H1 (cell line): ENCODE measurements at regions not wholly inside any gene's neighbourhood (a gene's known extent, or its start where the extent isn't known, plus 50 kb on each side); places are given as distances from the start of the nearest gene placed in this dataset.

ENCODE experiments used
- CTCF ChIA-PET: fragments of 300-600 bp; sonication (Branson Sonifier 250); formaldehyde crosslinking; loops from one replicate; lab custom pipeline; 2021; ENCODE audit not compliant: partially characterized antibody; lab: Charles Lee
- POLR2A ChIA-PET: fragments of 300-600 bp; sonication (Branson Sonifier 250); formaldehyde crosslinking; loops from one replicate; lab custom pipeline; 2021; ENCODE audit warnings: inconsistent platforms; ENCODE audit not compliant: partially characterized antibody; lab: Charles Lee
- DNase-seq, 2 experiments: peaks; one replicate each; pipeline versions ENCODE4 v3.0.0 to v3.0.0-alpha.2; 2010 to 2022; ENCODE audit warnings: low spot score in 2 of 2, low read depth in 1 of 2, mixed read lengths in 1 of 2
- FAIRE-seq: peaks from 2 replicates; lab custom pipeline; 2011; peaks lifted over from hg19 to GRCh38; lab: Jason Lieb, UNC
- H2AFZ ChIP-seq: 2 replicates; pipeline ENCODE4 v1.8.1; 2012; ENCODE audit warnings: low read length, inconsistent platforms
- H2AK5ac ChIP-seq: 2 replicates; pipeline ENCODE4 v1.6.1; 2013; ENCODE audit warnings: low read depth, low read length
- H2BK120ac ChIP-seq: replicated peaks from 2 replicates; pipeline ENCODE3; 2013; ENCODE audit warnings: low read depth, low read length, inconsistent platforms
- H2BK12ac ChIP-seq: 2 replicates; pipeline ENCODE4 v1.6.1; 2013; ENCODE audit warnings: low read depth, low read length
- H2BK15ac ChIP-seq: 2 replicates; pipeline ENCODE4 v1.6.1; 2013; ENCODE audit warnings: low read length
- H2BK20ac ChIP-seq: 2 replicates; pipeline ENCODE4 v1.6.1; 2013; ENCODE audit warnings: low read length
- H2BK5ac ChIP-seq: 2 replicates; pipeline ENCODE4 v1.6.1; 2013; ENCODE audit warnings: low read depth, low read length
- H3K14ac ChIP-seq: 2 replicates; pipeline ENCODE4 v1.6.1; 2013; ENCODE audit warnings: inconsistent platforms; ENCODE audit not compliant: insufficient read length
- H3K18ac ChIP-seq: 2 replicates; pipeline ENCODE4 v1.6.1; 2013; ENCODE audit warnings: low read length; ENCODE audit errors: extremely low read depth
- H3K23ac ChIP-seq: 2 replicates; pipeline ENCODE4 v1.6.1; 2013; ENCODE audit warnings: inconsistent platforms; ENCODE audit not compliant: insufficient read length
- H3K23me2 ChIP-seq: 2 replicates; pipeline ENCODE4 v1.6.1; 2013; ENCODE audit warnings: low read depth, low read length
- H3K27ac ChIP-seq: 2 replicates; pipeline ENCODE4 v1.6.1; 2011; ENCODE audit warnings: low read depth, low read length, inconsistent platforms
- H3K27me3 ChIP-seq, 4 experiments: replicated peaks in 1 of 4; 1 replicate in 1 of 4; 2 replicates in 3 of 4; pipeline versions ENCODE4 v1.6.1 to v1.8.1; 2011 to 2013; ENCODE audit warnings: low read length in 3 of 4, mild to moderate bottlenecking in 3 of 4, inconsistent platforms in 2 of 4, mixed read lengths in 2 of 4, moderate library complexity in 1 of 4; ENCODE audit not compliant: control insufficient read depth in 3 of 4, insufficient read depth in 3 of 4; ENCODE audit errors: extremely low read depth in 1 of 4
- H3K36me3 ChIP-seq, 4 experiments: 2 replicates each; pipeline versions ENCODE4 v1.6.1 to v1.8.1; 2011 to 2013; ENCODE audit warnings: mild to moderate bottlenecking in 4 of 4, low read length in 3 of 4, moderate library complexity in 2 of 4, control low read depth in 1 of 4, inconsistent platforms in 1 of 4; ENCODE audit not compliant: insufficient read depth in 4 of 4, control insufficient read depth in 2 of 4
- H3K4ac ChIP-seq: replicated peaks from 2 replicates; pipeline ENCODE3; 2013; ENCODE audit warnings: low read length, low read depth, mixed read lengths, inconsistent platforms; ENCODE audit not compliant: insufficient read length
- H3K4me1 ChIP-seq, 4 experiments: replicated peaks in 1 of 4; 1 replicate in 1 of 4; 2 replicates in 3 of 4; pipeline versions ENCODE4 v1.6.1 to v1.8.1; 2011 to 2013; ENCODE audit warnings: low read length in 3 of 4, inconsistent platforms in 2 of 4, mixed read lengths in 1 of 4; ENCODE audit not compliant: insufficient read depth in 4 of 4, control insufficient read depth in 3 of 4
- H3K4me2 ChIP-seq, 2 experiments: 2 replicates each; pipeline versions ENCODE4 v1.6.1 to v1.8.1; 2011 to 2013; ENCODE audit warnings: low read depth in 2 of 2, low read length in 2 of 2, control low read depth in 1 of 2, inconsistent platforms in 1 of 2, mild to moderate bottlenecking in 1 of 2; ENCODE audit not compliant: insufficient read depth in 1 of 2
- H3K4me3 ChIP-seq, 4 experiments: fragments of 200-600, 300-600 bp in 1 of 4; sonication (generic), shearing (Covaris generic), sonication (Bioruptor Twin) in 1 of 4; 2 replicates each; pipeline versions ENCODE4 v1.5.1 to v1.8.1; 2011 to 2016; ENCODE audit warnings: low read length in 4 of 4, low read depth in 3 of 4, control low read depth in 2 of 4, inconsistent platforms in 2 of 4, mild to moderate bottlenecking in 2 of 4, mixed read lengths in 1 of 4, moderate library complexity in 1 of 4; ENCODE audit not compliant: insufficient read depth in 2 of 4; ENCODE audit errors: extremely low read depth in 1 of 4
- H3K56ac ChIP-seq: replicated peaks from 2 replicates; pipeline ENCODE3; 2013; ENCODE audit warnings: low read depth, mild to moderate bottlenecking, mixed read lengths, low read length, inconsistent platforms; ENCODE audit not compliant: insufficient read length
- H3K79me1 ChIP-seq: 2 replicates; pipeline ENCODE4 v1.6.1; 2013; ENCODE audit warnings: low read depth, low read length, control low read depth
- H3K79me2 ChIP-seq, 2 experiments: 2 replicates each; pipeline versions ENCODE4 v1.6.1 to v1.8.1; 2012 to 2013; ENCODE audit warnings: low read length in 2 of 2, mild to moderate bottlenecking in 2 of 2, inconsistent platforms in 1 of 2; ENCODE audit not compliant: insufficient read depth in 2 of 2, control insufficient read depth in 1 of 2
- H3K9ac ChIP-seq, 4 experiments: replicated peaks in 1 of 4; 1 replicate in 1 of 4; 2 replicates in 3 of 4; pipeline versions ENCODE4 v1.6.1 to v1.8.1; 2011 to 2013; ENCODE audit warnings: low read depth in 3 of 4, low read length in 3 of 4, control low read depth in 2 of 4, mild to moderate bottlenecking in 2 of 4, moderate library complexity in 2 of 4, inconsistent platforms in 1 of 4; ENCODE audit errors: extremely low read depth in 1 of 4
- H3K9me3 ChIP-seq, 2 experiments: 2 replicates each; pipeline versions ENCODE4 v1.6.1 to v1.8.1; 2012 to 2013; ENCODE audit warnings: mild to moderate bottlenecking in 2 of 2, moderate library complexity in 2 of 2, control low read depth in 1 of 2, inconsistent platforms in 1 of 2, low read depth in 1 of 2, low read length in 1 of 2, mixed read lengths in 1 of 2; ENCODE audit not compliant: insufficient read depth in 2 of 2
- H4K20me1 ChIP-seq, 2 experiments: replicated peaks in 1 of 2; 2 replicates each; pipeline versions ENCODE3 to v1.8.1; 2011 to 2013; ENCODE audit warnings: inconsistent platforms in 2 of 2, low read length in 2 of 2, mild to moderate bottlenecking in 1 of 2; ENCODE audit not compliant: insufficient read depth in 2 of 2, control insufficient read depth in 1 of 2
- H4K5ac ChIP-seq: 2 replicates; pipeline ENCODE4 v1.6.1; 2013; ENCODE audit warnings: low read length, low read depth, mixed read lengths, inconsistent platforms; ENCODE audit not compliant: insufficient read length
- H4K8ac ChIP-seq: 2 replicates; pipeline ENCODE4 v1.8.0; 2013; ENCODE audit warnings: mild to moderate bottlenecking, moderate library complexity, low read length, inconsistent platforms; ENCODE audit not compliant: insufficient read depth; ENCODE audit errors: extremely low read depth
- H4K91ac ChIP-seq: replicated peaks from 2 replicates; pipeline ENCODE3; 2013; ENCODE audit warnings: low read length, mixed read lengths, inconsistent platforms; ENCODE audit not compliant: insufficient read length
- ATF2 ChIP-seq: IDR thresholded peaks from 2 replicates; pipeline ENCODE4 v1.6.1; 2012; ENCODE audit warnings: low read length, inconsistent platforms
- BRCA1 ChIP-seq: IDR thresholded peaks from 2 replicates; pipeline ENCODE4 v1.6.1; 2012; ENCODE audit warnings: low read depth, low read length, improper control_type of control experiment
- CBX5 ChIP-seq: fragments of 300-800, 300-1000 bp; sonication (generic); IDR thresholded peaks from 2 replicates; pipeline ENCODE4 v1.7.1; 2016; ENCODE audit warnings: antibody characterized with exemption, low read length, low read depth
- CBX8 ChIP-seq: fragments of 300-800, 300-1000 bp; sonication (generic); IDR thresholded peaks from 2 replicates; pipeline ENCODE4 v1.7.1; 2016; ENCODE audit warnings: low read depth, low read length, borderline replicate concordance
- CEBPB ChIP-seq: IDR thresholded peaks from 2 replicates; pipeline ENCODE4 v1.6.1; 2012; ENCODE audit warnings: low read depth, low read length
- FOSL1 ChIP-seq: IDR thresholded peaks from 2 replicates; pipeline ENCODE4 v1.6.1; 2011; ENCODE audit warnings: mild to moderate bottlenecking, low read depth, low read length, moderate library complexity; ENCODE audit not compliant: insufficient read depth
- JUND ChIP-seq: IDR thresholded peaks from 2 replicates; pipeline ENCODE4 v1.6.1; 2011; ENCODE audit warnings: mild to moderate bottlenecking, improper control_type of control experiment, low read length
- KDM1A ChIP-seq: fragments of 200-600, 300-600 bp; sonication (generic); IDR thresholded peaks from 2 replicates; pipeline ENCODE4 v1.7.1; 2016; ENCODE audit warnings: mild to moderate bottlenecking, low read length, borderline replicate concordance
- NRF1 ChIP-seq: IDR thresholded peaks from 2 replicates; pipeline ENCODE4 v1.6.1; 2011; ENCODE audit warnings: mild to moderate bottlenecking, low read depth, low read length, improper control_type of control experiment
- SAP30 ChIP-seq: fragments of 300-600 bp; sonication (generic); IDR thresholded peaks from 2 replicates; pipeline ENCODE4 v1.7.1; 2012; ENCODE audit warnings: low read length, moderate library complexity, mild to moderate bottlenecking, inconsistent platforms; ENCODE audit not compliant: insufficient read depth, insufficient replicate concordance
- SIRT6 ChIP-seq: IDR thresholded peaks from one replicate; pipeline ENCODE4 v1.7.1; 2012; ENCODE audit warnings: low read length, inconsistent platforms
- SP4 ChIP-seq: IDR thresholded peaks from 2 replicates; pipeline ENCODE4 v1.6.1; 2012; ENCODE audit warnings: low read length, inconsistent platforms
- TCF12 ChIP-seq: IDR thresholded peaks from 2 replicates; pipeline ENCODE4 v1.6.1; 2011; ENCODE audit warnings: low read depth, mild to moderate bottlenecking, low read length
- whole genome bisulfite sequencing, 2 experiments: shearing (Covaris generic) in 1 of 2; methylation state at CpG; one replicate each; pipeline versions ENCODE4 v1.1.6 to v1.1.7; 2013 to 2015; ENCODE audit warnings: low lambda C conversion rate in 2 of 2, mixed read lengths in 2 of 2, inconsistent platforms in 1 of 2, low coverage in 1 of 2, missing lambda C conversion rate in 1 of 2; ENCODE audit not compliant: insufficient replicate concordance in 2 of 2, insufficient coverage in 1 of 2, insufficient read length in 1 of 2; ENCODE audit errors: extremely low coverage in 1 of 2, missing lambda C conversion rate in 1 of 2; 5-methylcytosine and 5-hydroxymethylcytosine counted together

DNA sequence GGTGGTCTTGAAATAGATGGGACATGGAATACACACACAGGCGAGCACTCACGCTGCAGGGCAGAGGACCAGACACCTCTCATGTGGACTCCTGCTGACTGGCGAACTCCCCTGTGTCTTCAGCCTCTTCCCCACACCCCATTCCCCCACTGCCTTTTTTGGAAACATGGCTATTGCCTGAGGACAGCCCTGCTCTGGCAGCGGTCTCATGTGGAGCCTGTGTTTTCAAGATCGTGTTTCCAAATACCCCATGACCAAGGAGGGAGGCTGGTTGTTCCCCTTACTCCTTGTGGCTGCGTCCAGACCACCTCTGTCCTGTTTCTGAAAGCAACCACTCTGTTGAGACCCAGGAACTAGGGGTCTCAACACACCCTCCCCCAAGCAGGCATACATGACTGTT lies 119.4 kb downstream of the C1orf94 start:
- POLR2A ChIA-PET: no interaction called here
- no peak overlapping the region for H3K27ac ChIP-seq
- no peak overlapping the region for H4K8ac ChIP-seq
- no peaks in the 10 kb centered on the region for H3K9me3 ChIP-seq
- H2BK15ac ChIP-seq: no peak overlapping the region
- no peaks in the 10 kb centered on the region; a peak in 2 of 7 replicates for H3K27me3 ChIP-seq
- no peak for FAIRE-seq
- H2BK5ac ChIP-seq: no peak overlapping the region
- CTCF ChIA-PET: interaction anchor here (1.5 kb wide), 1 partner anchor 10 kb away, joined by 4 read pairs; no protein-coding TSS in a partner anchor
- H3K18ac ChIP-seq: no peak overlapping the region
- H4K20me1 ChIP-seq: no peaks in the 10 kb centered on the region
- no peak overlapping the region for H3K14ac ChIP-seq
- no peaks in the 10 kb centered on the region for H3K4me1 ChIP-seq
- no peak overlapping the region for H2AK5ac ChIP-seq
- no peak for DNase-seq
- H3K9ac ChIP-seq: no peak overlapping the region; a peak in 2 of 7 replicates
- H3K4me3 ChIP-seq: no peak overlapping the region
- no peak overlapping the region for H2AFZ ChIP-seq
- H4K5ac ChIP-seq: no peak overlapping the region
- H4K91ac ChIP-seq: no peak overlapping the region
- no peak overlapping the region for H2BK20ac ChIP-seq
- H3K4ac ChIP-seq: no peak overlapping the region
- H2BK120ac ChIP-seq: no peak overlapping the region
- H3K79me1 ChIP-seq: no peaks in the 10 kb centered on the region
- H3K79me2 ChIP-seq: no peaks in the 10 kb centered on the region
- WGBS, 2 experiments: 87% methylated on average over 6 of the region's 6 CpGs; no CpG with 5 or more reads in 1 of the 2 experiments
- no peak overlapping the region for H3K4me2 ChIP-seq
- H3K56ac ChIP-seq: no peak overlapping the region
- no peak overlapping the region for H3K23ac ChIP-seq
- no peak overlapping the region for H2BK12ac ChIP-seq
- H3K36me3 ChIP-seq: no peaks in the 10 kb centered on the region
- H3K23me2 ChIP-seq: no peaks in the 10 kb centered on the region; the same call in 1 of the 2 replicates
- TF ChIP-seq KDM1A (no peak), SAP30 (no peak), CBX5 (no peak), SP4 (no peak), JUND (no peak), NRF1 (no peak), FOSL1 (no peak), CBX8 (no peak), ATF2 (no peak), BRCA1 (no peak), SIRT6 (no peak), TCF12 (no peak), CEBPB (no peak)
